HUES64 (cell line): ENCODE measurements at regions not wholly inside any gene's neighbourhood (a gene's known extent, or its start where the extent isn't known, plus 50 kb on each side); places are given as distances from the start of the nearest gene placed in this dataset.

Experiments
- H3K27ac ChIP-seq: 2 replicates; pipeline ENCODE4 v1.7.0; 2013; ENCODE audit warnings: low read depth, low read length, inconsistent platforms
- H3K27me3 ChIP-seq: 2 replicates; pipeline ENCODE4 v1.6.1; 2013; ENCODE audit warnings: mild to moderate bottlenecking, low read length; ENCODE audit not compliant: insufficient read depth
- H3K36me3 ChIP-seq: 2 replicates; pipeline ENCODE4 v1.6.1; 2013; ENCODE audit warnings: mild to moderate bottlenecking, low read length; ENCODE audit not compliant: insufficient read depth
- H3K4me1 ChIP-seq: 2 replicates; pipeline ENCODE4 v1.6.1; 2013; ENCODE audit warnings: mild to moderate bottlenecking, low read length, moderate library complexity; ENCODE audit not compliant: insufficient read depth
- H3K4me3 ChIP-seq: 2 replicates; pipeline ENCODE4 v1.5.1; 2013; ENCODE audit warnings: mild to moderate bottlenecking, low read length, moderate library complexity
- H3K9ac ChIP-seq: 2 replicates; pipeline ENCODE4 v1.6.1; 2013; ENCODE audit warnings: mild to moderate bottlenecking, low read depth, low read length
- H3K9me3 ChIP-seq: 2 replicates; pipeline ENCODE4 v1.6.1; 2013; ENCODE audit warnings: low read depth, low read length; ENCODE audit not compliant: insufficient read depth
- WGBS: fragments of 150-250, 120-280 bp; methylation state at CpG from one replicate; pipeline ENCODE4 v1.1.7; 2013; ENCODE audit warnings: missing lambda C conversion rate; 5-methylcytosine and 5-hydroxymethylcytosine counted together

GRCh38 chr7:114317450-114318098, 97.0 kb upstream of the FOXP2 start:
- Histone ChIP-seq H3K9me3 (no peaks in the 10 kb centered on the region), H3K9ac (no peak overlapping the region), H3K27me3 (no peaks in the 10 kb centered on the region), H3K36me3 (no peaks in the 10 kb centered on the region), H3K27ac (no peak overlapping the region), H3K4me1 (peaks cover 13% of the 10 kb centered on the region), H3K4me3 (no peak overlapping the region)
- WGBS, result 26% methylated on average over 2 of the region's 2 CpGs

GRCh38 chr7:114312649-114313048, 102.0 kb upstream of the FOXP2 start:
- H3K27me3 ChIP-seq, result no peaks in the 10 kb centered on the region
- no peak overlapping the region for H3K4me3 ChIP-seq
- H3K36me3 ChIP-seq, result no peaks in the 10 kb centered on the region
- H3K9ac ChIP-seq, result no peak overlapping the region
- WGBS, result 95% methylated on average over 1 of the region's 1 CpG
- peaks cover 9% of the 10 kb centered on the region for H3K4me1 ChIP-seq
- H3K27ac ChIP-seq, result no peak overlapping the region
- H3K9me3 ChIP-seq, result no peaks in the 10 kb centered on the region

- no peaks in the 10 kb centered on the region for H3K27me3 ChIP-seq
- no peak overlapping the region for H3K9ac ChIP-seq
Observed at GRCh38 chr7:114310345-114311110, 104.1 kb upstream of the FOXP2 start.

GRCh38 chr7:114309729-114310128, 104.9 kb upstream of the FOXP2 start:
- Histone ChIP-seq H3K9ac (no peak overlapping the region), H3K36me3 (no peaks in the 10 kb centered on the region), H3K27me3 (no peaks in the 10 kb centered on the region), H3K27ac (no peak overlapping the region), H3K9me3 (no peaks in the 10 kb centered on the region), H3K4me3 (no peak overlapping the region), H3K4me1 (no peaks in the 10 kb centered on the region)
- 93% methylated on average over 2 of the region's 2 CpGs for WGBS

More at GRCh38 chr7:114310345-114311110, 104.1 kb upstream of the FOXP2 start:
- no peak overlapping the region for H3K27ac ChIP-seq
- H3K4me1 ChIP-seq, result no peaks in the 10 kb centered on the region
- H3K9me3 ChIP-seq, result no peaks in the 10 kb centered on the region
- no peak overlapping the region for H3K4me3 ChIP-seq
- H3K36me3 ChIP-seq, result no peaks in the 10 kb centered on the region
- 95% methylated on average over 6 of the region's 6 CpGs for WGBS

- Histone ChIP-seq H3K4me3 (no peak overlapping the region), H3K9ac (no peak overlapping the region), H3K27me3 (no peaks in the 10 kb centered on the region), H3K4me1 (no peaks in the 10 kb centered on the region), H3K27ac (no peak overlapping the region), H3K9me3 (no peaks in the 10 kb centered on the region), H3K36me3 (no peaks in the 10 kb centered on the region)
Observed at GRCh38 chr7:114303301-114303700, 111.3 kb upstream of the FOXP2 start.

- H3K27ac ChIP-seq, result no peak overlapping the region
- WGBS, result 82% methylated on average over 3 of the region's 4 CpGs
- no peaks in the 10 kb centered on the region for H3K36me3 ChIP-seq
- no peaks in the 10 kb centered on the region for H3K4me1 ChIP-seq
- H3K4me3 ChIP-seq, result no peak overlapping the region
- no peak overlapping the region for H3K9ac ChIP-seq
- no peaks in the 10 kb centered on the region for H3K9me3 ChIP-seq
- no peaks in the 10 kb centered on the region for H3K27me3 ChIP-seq
Observed at GRCh38 chr7:114302858-114303257, 111.8 kb upstream of the FOXP2 start.

- no peak overlapping the region for H3K27ac ChIP-seq
Observed at GRCh38 chr7:114298011-114298410, 116.6 kb upstream of the FOXP2 start.

GRCh38 chr7:114297121-114297520, 117.5 kb upstream of the FOXP2 start:
- Histone ChIP-seq H3K27ac (no peak overlapping the region), H3K4me1 (no peaks in the 10 kb centered on the region), H3K9ac (no peak overlapping the region), H3K4me3 (no peak overlapping the region), H3K9me3 (no peaks in the 10 kb centered on the region), H3K27me3 (no peaks in the 10 kb centered on the region), H3K36me3 (no peaks in the 10 kb centered on the region)
- 97% methylated on average over 16 of the region's 16 CpGs for WGBS

More at GRCh38 chr7:114298011-114298410, 116.6 kb upstream of the FOXP2 start:
- no peaks in the 10 kb centered on the region for H3K36me3 ChIP-seq
- 96% methylated on average over 4 of the region's 4 CpGs for WGBS
- H3K9me3 ChIP-seq, result no peaks in the 10 kb centered on the region
- no peak overlapping the region for H3K9ac ChIP-seq
- H3K4me1 ChIP-seq, result no peaks in the 10 kb centered on the region
- H3K27me3 ChIP-seq, result no peaks in the 10 kb centered on the region
- no peak overlapping the region for H3K4me3 ChIP-seq

GRCh38 chr7:114295522-114295921, 119.1 kb upstream of the FOXP2 start:
- Histone ChIP-seq H3K36me3 (no peaks in the 10 kb centered on the region), H3K9me3 (no peaks in the 10 kb centered on the region), H3K4me1 (no peaks in the 10 kb centered on the region), H3K9ac (no peak overlapping the region), H3K4me3 (no peak overlapping the region), H3K27me3 (no peaks in the 10 kb centered on the region), H3K27ac (no peak overlapping the region)
- WGBS, result 100% methylated on average over 1 of the region's 1 CpG

- Histone ChIP-seq H3K9me3 (no peaks in the 10 kb centered on the region), H3K4me1 (no peaks in the 10 kb centered on the region), H3K27me3 (no peaks in the 10 kb centered on the region), H3K27ac (no peak overlapping the region), H3K4me3 (no peak overlapping the region), H3K9ac (no peak overlapping the region), H3K36me3 (no peaks in the 10 kb centered on the region)
- WGBS, result 98% methylated on average over 3 of the region's 3 CpGs
Observed at GRCh38 chr7:114294036-114294435, 120.6 kb upstream of the FOXP2 start.

GRCh38 chr7:114293289-114294012, 121.2 kb upstream of the FOXP2 start:
- Histone ChIP-seq H3K9me3 (no peaks in the 10 kb centered on the region), H3K9ac (no peak overlapping the region), H3K4me1 (no peaks in the 10 kb centered on the region), H3K4me3 (no peak overlapping the region), H3K27ac (no peak overlapping the region), H3K27me3 (no peaks in the 10 kb centered on the region), H3K36me3 (no peaks in the 10 kb centered on the region)
- WGBS, result no CpG with 5 or more reads among the region's 1 CpG
